ENCODE measurements at regions not wholly inside any gene's neighbourhood (a gene's known extent, or its start where the extent isn't known, plus 50 kb on each side); places are given as distances from the start of the nearest gene placed in this dataset.

DNA sequence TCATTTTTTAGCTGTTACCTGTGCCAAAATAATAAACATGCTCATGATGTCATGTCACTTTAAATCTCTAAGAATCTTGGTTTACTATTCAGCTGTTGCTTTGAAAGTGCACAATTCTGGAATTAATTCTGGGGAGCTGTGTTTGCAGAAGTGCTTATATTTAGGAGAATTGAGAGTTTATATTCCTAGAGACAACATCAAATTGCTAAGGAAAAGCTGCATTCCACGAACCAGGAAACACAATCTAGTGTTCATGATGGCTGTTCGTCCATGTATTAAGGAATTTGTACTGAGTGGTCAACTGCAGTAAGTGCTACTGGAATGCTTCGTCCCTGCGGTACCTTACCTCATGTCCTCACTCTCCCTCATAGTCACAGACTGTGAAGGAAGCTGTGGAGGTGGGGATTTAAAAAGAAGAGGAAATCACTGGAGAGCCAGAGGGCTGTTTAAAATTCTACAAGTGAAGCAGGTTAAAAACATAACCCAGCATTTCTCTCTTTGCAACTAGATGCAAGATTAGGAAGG lies 161.0 kb downstream of the TRMT11 start:
- TF ChIP-seq, protein P1, sequence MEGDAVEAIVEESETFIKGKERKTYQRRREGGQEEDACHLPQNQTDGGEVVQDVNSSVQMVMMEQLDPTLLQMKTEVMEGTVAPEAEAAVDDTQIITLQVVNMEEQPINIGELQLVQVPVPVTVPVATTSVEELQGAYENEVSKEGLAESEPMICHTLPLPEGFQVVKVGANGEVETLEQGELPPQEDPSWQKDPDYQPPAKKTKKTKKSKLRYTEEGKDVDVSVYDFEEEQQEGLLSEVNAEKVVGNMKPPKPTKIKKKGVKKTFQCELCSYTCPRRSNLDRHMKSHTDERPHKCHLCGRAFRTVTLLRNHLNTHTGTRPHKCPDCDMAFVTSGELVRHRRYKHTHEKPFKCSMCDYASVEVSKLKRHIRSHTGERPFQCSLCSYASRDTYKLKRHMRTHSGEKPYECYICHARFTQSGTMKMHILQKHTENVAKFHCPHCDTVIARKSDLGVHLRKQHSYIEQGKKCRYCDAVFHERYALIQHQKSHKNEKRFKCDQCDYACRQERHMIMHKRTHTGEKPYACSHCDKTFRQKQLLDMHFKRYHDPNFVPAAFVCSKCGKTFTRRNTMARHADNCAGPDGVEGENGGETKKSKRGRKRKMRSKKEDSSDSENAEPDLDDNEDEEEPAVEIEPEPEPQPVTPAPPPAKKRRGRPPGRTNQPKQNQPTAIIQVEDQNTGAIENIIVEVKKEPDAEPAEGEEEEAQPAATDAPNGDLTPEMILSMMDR (conservative IDR thresholded peaks at IDR 0.05 in 1 of 2, IDR thresholded peaks at IDR 0.05 in 1 of 2; ENCODE audit: low read depth in 1 of 2, low read length in 2 of 2), result no peak
- TF ChIP-seq EZH2 (IDR thresholded peaks at IDR 0.05; ENCODE audit: low read length, missing control alignments), result no peak

All from fibroblast of lung (primary cell).